ENCODE measurements at regions not wholly inside any gene's neighbourhood (a gene's known extent, or its start where the extent isn't known, plus 50 kb on each side); places are given as distances from the start of the nearest gene placed in this dataset.

GRCh38 chr1:62995173-62995572 lies 211.2 kb downstream of the ATG4C start:
- ATAC-seq: no peak
- TF ChIP-seq PATZ1 (CRISPR knock-in tag; IDR thresholded peaks at IDR 0.05; ENCODE audit: borderline replicate concordance) (no peak), BACH2 (CRISPR knock-in tag; IDR thresholded peaks at IDR 0.05; ENCODE audit: borderline replicate concordance) (no peak), OSR1 (CRISPR knock-in tag; IDR thresholded peaks at IDR 0.05) (no peak), CSRNP3 (CRISPR knock-in tag; IDR thresholded peaks at IDR 0.05) (no peak), PPARA (CRISPR knock-in tag; IDR thresholded peaks at IDR 0.05; ENCODE audit: borderline replicate concordance) (no peak), ZNF70 (CRISPR knock-in tag; IDR thresholded peaks at IDR 0.05) (no peak), SNAI2 (CRISPR knock-in tag; IDR thresholded peaks at IDR 0.05) (no peak), ZFP30 (CRISPR knock-in tag; IDR thresholded peaks at IDR 0.05) (no peak), ARNTL (CRISPR knock-in tag; IDR thresholded peaks at IDR 0.05; ENCODE audit: borderline replicate concordance, low read depth) (no peak), TOX (CRISPR knock-in tag; IDR thresholded peaks at IDR 0.05; ENCODE audit: borderline replicate concordance) (no peak), TCF4 (CRISPR knock-in tag; IDR thresholded peaks at IDR 0.05; ENCODE audit: borderline replicate concordance) (no peak), GLIS3 (CRISPR knock-in tag; IDR thresholded peaks at IDR 0.05) (no peak), ZNF565 (CRISPR knock-in tag; conservative IDR thresholded peaks at IDR 0.05; ENCODE audit: low read depth) (no peak), ZC3H10 (CRISPR knock-in tag; IDR thresholded peaks at IDR 0.05) (no peak), TSHZ2 (CRISPR knock-in tag; IDR thresholded peaks at IDR 0.05) (no peak), ZNF8 (CRISPR knock-in tag; IDR thresholded peaks at IDR 0.05) (no peak), RARB (CRISPR knock-in tag; IDR thresholded peaks at IDR 0.05) (no peak), ISL1 (CRISPR knock-in tag; IDR thresholded peaks at IDR 0.05) (no peak)
- TF ChIP-seq, protein P1, sequence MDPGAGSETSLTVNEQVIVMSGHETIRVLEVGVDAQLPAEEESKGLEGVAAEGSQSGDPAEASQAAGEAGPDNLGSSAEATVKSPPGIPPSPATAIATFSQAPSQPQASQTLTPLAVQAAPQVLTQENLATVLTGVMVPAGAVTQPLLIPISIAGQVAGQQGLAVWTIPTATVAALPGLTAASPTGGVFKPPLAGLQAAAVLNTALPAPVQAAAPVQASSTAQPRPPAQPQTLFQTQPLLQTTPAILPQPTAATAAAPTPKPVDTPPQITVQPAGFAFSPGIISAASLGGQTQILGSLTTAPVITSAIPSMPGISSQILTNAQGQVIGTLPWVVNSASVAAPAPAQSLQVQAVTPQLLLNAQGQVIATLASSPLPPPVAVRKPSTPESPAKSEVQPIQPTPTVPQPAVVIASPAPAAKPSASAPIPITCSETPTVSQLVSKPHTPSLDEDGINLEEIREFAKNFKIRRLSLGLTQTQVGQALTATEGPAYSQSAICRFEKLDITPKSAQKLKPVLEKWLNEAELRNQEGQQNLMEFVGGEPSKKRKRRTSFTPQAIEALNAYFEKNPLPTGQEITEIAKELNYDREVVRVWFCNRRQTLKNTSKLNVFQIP (CRISPR knock-in tag; IDR thresholded peaks at IDR 0.05; ENCODE audit: borderline replicate concordance, low read depth): no peak
- TF ChIP-seq, protein P2, sequence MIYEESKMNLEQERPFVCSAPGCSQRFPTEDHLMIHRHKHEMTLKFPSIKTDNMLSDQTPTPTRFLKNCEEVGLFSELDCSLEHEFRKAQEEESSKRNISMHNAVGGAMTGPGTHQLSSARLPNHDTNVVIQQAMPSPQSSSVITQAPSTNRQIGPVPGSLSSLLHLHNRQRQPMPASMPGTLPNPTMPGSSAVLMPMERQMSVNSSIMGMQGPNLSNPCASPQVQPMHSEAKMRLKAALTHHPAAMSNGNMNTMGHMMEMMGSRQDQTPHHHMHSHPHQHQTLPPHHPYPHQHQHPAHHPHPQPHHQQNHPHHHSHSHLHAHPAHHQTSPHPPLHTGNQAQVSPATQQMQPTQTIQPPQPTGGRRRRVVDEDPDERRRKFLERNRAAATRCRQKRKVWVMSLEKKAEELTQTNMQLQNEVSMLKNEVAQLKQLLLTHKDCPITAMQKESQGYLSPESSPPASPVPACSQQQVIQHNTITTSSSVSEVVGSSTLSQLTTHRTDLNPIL (CRISPR knock-in tag; IDR thresholded peaks at IDR 0.05; ENCODE audit: low read depth): no peak

DNA sequence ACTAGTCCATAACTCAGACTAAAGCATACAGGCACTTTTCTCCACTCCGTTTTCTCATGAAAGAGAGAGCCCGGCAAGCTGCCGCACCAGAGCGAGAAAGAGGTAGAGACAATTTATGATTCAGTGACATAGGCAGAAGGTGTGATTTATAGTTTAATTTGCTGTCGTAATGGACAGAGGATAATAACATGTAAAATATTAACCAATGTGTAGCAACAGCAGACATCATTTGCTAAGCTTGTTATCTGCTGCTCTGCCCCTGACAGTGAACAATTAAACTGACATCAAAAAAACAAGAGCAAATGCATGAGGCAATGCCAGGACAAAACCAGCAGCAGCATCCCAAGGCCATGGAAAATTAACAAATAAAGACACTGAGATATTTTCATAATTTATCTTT lies 214.0 kb downstream of the ATG4C start:
- no peak for ATAC-seq
- TF ChIP-seq ZNF565 (CRISPR knock-in tag; conservative IDR thresholded peaks at IDR 0.05; ENCODE audit: low read depth) (no peak), OSR1 (CRISPR knock-in tag; IDR thresholded peaks at IDR 0.05) (no peak), TOX (CRISPR knock-in tag; IDR thresholded peaks at IDR 0.05; ENCODE audit: borderline replicate concordance) (no peak), ARNTL (CRISPR knock-in tag; IDR thresholded peaks at IDR 0.05; ENCODE audit: borderline replicate concordance, low read depth) (no peak), ZFP30 (CRISPR knock-in tag; IDR thresholded peaks at IDR 0.05) (no peak), PATZ1 (CRISPR knock-in tag; IDR thresholded peaks at IDR 0.05; ENCODE audit: borderline replicate concordance) (no peak), PPARA (CRISPR knock-in tag; IDR thresholded peaks at IDR 0.05; ENCODE audit: borderline replicate concordance) (no peak), TCF4 (CRISPR knock-in tag; IDR thresholded peaks at IDR 0.05; ENCODE audit: borderline replicate concordance) (no peak), CSDC2 (CRISPR knock-in tag; IDR thresholded peaks at IDR 0.05) (no peak), ZFP3 (CRISPR knock-in tag; IDR thresholded peaks at IDR 0.05) (no peak)
